Stimulated activated CD8-positive, alpha-beta memory T cell treated with anti-CD3 and anti-CD28 coated beads, Interleukin-4, amount 100 ng/mL, for 1 hour (primary cell): ENCODE measurements at regions not wholly inside any gene's neighbourhood (a gene's known extent, or its start where the extent isn't known, plus 50 kb on each side); places are given as distances from the start of the nearest gene placed in this dataset.

Source experiments
- DNase-seq, 2 donors: peaks; one replicate each; pipeline ENCODE4 v3.0.0-alpha.2; 2020; ENCODE audit warnings: low read depth in 2 of 2, low spot score in 1 of 2

DNA sequence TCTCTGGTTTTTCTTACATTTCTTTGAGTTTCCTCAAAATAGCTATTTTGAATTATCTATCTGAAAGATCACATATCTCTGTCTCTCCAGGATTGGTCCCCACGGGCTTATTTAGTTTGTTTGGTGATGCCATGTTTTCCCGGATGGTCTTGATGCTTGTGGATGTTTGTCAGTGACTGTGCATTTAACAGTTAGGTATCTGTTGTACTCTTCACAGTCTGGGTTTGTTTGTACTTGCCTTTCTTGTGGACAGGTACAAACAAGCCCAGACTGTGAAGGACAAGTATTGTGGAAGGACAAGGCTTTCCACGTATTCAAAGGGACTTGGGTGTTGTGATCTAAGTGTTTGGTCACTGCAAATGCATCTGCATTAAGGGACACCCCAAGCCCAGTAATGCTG lies 49.9 kb upstream of the TOP1 start:
- no peak for DNase-seq
